ENCODE measurements at regions not wholly inside any gene's neighbourhood (a gene's known extent, or its start where the extent isn't known, plus 50 kb on each side); places are given as distances from the start of the nearest gene placed in this dataset.
"Not testable (repeated sequence)": the region's sequence is repeated elsewhere in the genome, so short reads cannot be mapped to it uniquely, and the experiment has no call there.

DNA sequence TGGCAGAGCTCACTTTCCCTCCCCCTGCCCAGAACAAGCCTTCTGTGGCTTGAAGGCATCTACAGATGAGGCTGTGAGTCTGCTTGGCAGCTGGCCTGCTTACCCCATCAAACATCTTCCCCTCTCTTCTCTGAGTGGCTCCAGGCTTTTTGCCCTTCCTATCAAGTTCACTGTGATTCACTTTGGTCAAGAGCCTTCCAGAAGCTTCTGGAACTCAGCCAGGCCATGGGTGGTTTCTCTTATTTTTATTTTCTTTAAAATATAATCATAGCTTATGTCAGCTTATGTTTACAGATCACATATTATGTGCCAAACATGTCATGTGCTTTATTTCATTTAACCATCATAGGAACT is 267.0 kb downstream of the SEC61B start:
- DNase-seq = no peak

DNA sequence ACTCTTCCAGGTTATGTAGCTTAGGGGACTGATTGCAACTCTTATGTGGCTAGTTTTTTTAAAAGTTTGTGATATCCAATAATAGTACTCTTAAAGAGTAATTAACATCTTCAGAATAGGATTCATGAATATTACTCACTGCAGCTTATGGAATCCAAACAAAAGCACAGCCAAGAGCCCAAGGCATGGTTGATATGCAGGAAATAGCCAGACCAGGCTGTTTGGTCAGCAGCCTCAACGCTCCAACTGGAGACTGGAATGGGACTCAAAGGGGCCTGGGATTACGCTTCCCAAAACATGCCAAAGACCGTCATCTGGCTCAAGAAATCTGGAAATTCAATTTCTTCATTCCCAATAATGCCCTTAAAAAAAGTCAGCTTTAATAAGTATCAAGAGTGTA is 268.6 kb downstream of the SEC61B start:
- no peak for DNase-seq

DNA sequence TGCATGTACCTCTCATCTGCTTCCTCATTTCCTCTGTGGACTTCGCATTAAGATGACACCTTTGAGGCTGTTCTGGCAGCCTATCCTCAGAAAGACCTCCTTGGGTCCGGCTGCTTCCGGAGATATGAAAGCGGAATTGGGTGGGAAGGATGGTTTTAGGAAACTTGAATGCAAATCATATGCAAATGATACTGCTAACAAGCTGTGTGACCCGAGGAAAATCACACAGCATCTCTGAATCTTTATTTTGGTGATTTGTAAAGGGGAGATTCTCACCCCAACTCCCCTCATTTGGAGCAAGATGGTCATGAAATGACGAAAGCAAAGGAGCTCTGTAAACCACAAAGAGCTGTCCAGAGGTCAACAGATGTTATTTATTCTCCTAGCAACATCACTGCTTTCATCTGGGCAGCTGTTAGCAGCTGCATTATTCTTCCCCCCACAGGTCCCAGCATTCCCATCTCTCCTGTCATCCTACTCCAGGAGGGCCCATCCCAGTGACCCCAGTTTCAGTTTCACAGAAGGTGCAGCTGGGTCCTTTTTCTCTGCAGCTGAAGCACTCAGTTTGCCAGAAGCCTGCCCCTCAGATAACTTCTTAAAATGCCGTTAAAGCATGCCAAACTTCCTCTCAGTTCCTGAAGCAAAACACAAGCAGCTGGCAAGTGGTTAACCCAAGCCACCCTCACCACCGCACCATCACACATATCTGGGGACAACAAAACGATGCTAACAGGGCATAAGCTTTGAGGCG is 269.5 kb downstream of the SEC61B start:
- DNase-seq = no peak

DNA sequence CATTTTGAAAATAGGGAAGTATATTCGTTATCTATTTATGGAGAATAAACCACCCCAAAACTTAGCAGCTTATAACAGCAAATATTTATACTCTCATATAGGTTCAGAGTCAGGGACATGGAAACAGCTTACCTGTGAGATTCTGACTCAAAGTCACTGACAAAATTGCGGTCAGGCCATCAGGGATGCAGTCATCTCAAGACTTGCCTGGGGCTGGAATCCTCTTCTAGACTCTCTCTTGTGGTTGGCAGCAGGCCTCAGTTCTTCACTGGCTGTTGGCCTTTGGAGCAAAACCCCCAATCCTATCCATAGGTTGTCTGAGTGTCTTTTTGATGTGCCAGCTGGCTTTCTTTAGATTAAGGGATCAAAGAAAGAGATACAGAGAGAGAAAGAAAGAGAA is 275.6 kb downstream of the SEC61B start:
- no peak for DNase-seq

DNA sequence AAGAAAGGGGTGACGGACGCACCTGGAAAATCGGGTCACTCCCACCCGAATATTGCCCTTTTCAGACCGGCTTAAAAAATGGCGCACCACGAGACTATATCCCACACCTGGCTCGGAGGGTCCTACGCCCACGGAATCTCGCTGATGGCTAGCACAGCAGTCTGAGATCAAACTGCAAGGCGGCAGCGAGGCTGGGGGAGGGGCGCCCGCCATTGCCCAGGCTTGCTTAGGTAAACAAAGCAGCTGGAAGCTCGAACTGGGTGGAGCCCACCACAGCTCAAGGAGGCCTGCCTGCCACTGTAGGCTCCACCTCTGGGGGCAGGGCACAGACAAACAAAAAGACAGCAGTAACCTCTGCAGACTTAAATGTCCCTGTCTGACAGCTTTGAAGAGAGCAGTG is 276.9 kb downstream of the SEC61B start:
- not testable (repeated sequence) for DNase-seq

DNA sequence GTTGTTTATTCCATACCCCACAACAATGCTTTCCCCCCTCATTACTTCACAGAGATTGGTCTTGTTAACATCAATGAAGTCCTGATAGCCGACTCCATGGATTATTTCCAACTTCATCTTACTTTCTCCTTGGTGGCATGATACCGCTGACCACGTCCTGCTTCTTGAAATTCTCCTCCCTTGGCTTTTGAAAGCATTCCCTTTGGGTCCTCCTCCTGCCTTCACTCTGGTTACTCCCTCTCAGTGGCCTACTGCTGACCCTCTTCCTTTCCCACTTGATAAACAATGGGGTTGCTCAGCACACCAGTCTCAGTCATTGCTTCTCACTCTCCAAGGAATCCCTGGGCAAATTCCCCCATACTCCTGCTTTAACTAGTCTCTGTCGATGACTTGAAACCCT is 283.9 kb downstream of the SEC61B start:
- no peak for DNase-seq

DNA sequence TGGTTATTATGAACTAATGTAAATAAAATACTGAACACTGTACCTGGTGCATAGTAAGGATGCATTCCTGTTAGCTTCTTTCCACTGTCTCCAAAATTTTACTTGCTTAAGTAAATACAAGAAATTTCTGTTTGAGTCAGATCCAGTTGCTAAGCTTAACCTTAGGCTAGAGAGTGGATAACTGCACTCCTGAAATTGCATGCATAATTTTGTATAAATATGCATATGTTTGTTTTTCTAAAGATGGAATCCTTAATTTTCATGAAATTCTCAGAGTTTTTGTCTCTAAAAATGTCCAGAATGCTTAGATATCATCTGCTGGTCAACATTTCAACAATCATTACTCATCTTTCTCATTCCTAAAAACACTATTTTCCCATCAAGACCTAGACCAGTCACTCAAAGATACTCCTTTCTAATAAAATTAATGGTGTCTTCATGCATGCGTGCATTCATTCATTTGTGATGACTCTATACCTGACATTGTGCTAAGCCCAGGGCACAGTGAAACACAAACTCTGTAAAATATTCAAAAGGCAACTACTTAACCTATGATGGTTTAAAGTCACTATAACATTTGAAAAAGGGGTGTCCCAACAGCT is 284.8 kb downstream of the SEC61B start:
- no peak for DNase-seq

DNA sequence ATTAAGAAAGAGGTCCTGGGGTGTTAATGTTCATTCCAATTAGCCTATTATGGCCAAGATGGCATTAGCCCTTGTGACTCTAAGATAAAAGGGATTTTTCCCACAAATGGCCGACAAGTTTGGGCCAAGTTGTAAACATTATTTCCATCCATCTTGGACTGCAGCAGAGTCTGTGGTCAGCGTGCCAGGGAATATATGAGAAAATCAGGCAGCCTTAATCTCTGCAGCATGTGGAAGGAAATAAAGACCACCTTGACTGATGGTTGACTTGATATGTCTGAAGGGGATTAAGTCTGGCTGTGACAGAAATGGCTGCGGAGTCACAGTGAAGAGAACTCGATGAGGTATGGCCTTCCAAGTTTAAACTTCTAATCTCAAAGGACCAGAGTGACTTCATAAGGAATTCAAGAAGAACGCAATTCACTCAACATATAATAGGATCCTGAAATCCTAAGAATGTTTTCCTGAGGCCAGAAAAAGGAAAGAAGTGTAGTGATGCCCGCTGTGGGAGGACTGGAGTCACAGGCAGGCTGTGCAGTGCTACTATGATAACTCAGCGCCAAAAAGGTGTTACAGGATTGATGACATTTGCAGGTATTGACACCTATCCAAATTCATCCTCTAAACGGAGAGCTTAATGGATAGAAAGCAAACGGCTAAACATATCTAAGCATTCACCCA is 287.1 kb downstream of the SEC61B start:
- DNase-seq = no peak

DNA sequence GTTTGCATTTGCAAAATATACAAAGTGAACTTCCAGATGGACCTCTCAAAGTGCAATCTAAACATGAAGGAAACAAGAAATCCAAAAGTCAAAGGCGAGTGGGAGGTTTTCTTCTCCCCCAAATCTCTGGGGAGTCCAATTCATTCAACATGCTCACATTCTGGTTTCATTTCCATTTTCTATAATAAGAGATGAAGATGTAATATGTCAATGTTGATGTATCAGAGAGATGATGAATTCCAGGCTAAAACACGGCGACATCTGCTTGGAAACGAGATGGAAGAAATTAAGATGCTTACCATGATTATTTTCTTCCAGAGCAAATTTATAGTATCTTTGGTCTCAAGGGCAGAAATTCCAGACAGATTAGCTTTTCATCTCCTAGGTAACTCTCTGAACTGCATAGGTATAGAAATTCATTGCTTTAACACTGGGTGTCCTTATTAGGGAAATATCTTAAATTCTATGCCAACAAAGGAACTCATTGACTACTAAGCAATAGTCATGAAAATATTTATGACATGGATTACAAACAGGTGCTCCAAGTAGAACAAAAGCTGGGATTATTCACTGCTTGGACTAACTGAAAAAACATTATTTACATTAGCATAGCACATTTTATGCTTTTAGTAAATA is 287.9 kb downstream of the SEC61B start:
- DNase-seq = no peak

DNA sequence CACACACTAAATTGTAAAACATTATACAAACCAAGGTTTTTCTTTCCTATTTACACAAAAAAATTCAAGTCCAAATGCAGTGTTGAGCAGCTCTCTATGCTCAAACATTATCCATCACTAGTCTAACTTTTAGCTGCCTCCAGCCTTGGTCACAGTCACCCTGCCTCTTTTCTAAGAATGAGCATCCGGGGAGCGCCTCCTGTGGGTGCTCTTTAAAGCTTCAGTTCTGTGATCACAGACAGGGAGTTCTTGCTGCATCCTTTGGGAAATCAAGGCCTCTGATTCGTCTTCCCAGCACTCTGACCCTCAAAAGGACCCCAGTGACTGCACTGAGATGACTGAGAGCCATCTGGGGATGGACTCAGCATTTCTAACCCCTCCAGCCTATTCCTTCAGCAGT is 289.6 kb downstream of the SEC61B start:
- DNase-seq = no peak

DNA sequence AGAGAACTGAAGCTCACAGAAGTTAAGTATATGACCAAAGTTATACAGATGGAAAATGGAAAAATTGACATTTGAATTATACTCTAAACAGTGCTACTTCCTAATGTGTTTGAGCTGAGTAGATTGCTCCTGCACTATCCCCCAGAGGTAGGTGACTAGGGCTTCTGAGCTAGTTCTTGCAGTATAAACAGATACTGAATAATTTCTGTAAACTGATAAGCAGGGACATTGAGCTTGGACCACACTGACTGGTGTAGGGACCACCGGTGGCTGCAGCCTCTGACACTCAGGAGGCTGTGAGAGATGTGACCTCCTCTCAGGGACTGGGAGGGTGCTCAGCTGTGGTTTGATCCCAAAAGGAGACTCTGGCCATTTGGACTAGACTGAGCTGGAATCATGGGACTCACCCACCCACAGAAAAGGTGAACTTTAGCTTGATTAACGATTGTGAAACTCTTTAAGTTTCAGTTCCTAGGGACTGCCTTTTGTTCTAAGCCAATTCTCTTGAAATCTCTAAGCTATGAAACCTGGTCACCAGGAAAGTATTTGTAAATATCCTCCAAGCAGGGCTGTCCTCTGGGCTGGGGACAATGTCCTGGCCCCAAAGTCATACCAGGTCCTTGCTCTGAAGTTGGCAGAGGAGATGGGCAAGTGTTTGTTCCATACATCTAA is 291.5 kb downstream of the SEC61B start:
- DNase-seq = no peak

DNA sequence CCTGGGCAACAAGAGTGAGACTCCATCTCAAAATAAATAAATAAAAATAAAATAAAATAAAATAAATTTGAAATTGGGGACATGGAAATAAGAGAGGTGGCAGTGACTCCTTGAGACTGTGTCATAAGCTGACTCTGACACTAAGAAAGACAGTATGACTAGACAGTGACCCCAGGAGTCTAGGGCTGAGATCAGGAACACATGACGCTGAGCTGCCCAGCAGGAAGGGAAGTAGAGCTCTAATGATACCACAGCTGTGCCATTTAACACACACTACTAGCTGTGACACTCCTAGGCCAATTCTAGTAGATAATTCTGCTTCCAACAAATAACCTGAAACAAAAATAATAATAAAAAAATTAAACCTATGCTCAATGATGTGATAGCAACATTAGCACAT is 293.0 kb downstream of the SEC61B start:
- no peak for DNase-seq

DNA sequence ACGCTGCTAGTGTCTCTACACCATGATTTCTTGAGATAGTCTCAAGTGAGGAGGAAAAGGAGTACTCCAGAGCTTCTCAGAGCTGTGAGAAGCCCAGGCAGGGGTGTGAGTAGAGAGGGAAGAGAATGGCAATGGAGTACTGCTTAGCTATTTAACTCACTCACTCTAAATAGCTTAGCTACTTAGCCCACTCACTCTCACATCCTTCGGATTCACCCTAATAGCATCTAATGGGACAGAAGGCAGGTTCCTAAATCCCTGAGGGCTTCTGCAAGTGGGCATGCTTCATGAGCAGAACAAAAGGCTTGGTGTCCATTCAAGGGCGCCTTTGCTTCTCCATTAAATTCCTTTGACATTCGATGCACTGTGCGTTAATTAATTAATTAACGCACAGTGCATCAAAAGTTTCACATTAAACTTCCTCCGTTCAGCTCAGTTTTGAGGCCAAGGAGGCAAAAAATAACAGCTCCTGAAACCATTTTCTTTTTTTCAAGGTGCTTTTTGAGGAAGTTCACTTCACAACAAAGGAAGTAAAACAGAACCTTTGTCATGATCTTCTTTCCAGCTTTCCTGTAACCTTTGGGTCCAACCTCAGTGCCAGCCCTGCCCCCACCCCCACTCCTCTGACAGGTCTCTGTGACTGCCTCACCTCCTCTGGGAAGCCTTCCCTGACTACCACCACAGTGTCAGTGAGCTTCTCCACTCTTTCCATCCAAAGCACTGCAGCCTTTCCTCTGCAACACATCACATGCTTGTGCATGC is 294.0 kb downstream of the SEC61B start:
- DNase-seq = no peak

DNA sequence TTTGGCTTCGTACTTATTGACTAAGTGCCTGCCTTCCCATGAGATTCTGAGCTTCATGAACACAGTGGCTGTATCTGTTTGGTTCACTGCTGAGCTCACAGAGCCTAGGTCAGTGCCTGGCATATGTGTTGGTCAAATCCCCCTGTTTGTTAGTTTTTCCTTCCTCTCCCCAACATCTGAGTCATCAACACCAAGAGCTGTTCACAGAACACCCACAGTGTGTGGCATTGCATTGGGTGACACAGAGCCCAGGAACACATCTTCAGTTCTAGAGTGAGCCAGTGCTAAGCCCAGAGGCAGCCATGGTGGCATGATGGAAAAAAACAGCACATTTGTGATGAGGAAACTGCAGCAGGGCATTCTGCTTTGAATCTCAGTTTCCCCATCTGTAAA is 294.6 kb downstream of the SEC61B start:
- no peak for DNase-seq

DNA sequence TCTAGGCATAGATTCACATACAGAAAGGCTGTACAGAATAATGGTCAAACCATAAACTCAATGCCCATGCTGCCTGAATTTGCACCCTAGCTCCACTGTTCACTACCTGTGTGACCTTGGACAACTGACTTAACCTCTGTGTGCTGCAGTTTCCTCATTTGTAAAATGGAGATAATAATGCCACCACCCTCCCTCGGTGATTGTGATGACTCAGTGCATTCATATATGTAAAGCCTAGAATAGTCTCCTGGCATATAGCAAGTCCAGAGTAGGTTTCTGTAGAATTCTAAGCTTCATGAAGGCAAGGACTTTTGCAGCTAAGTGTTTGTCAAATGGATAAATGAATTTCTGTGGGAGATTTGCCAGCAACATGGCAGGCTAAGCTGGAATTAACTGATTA is 297.8 kb upstream of the NR4A3 start:
- no peak for DNase-seq

DNA sequence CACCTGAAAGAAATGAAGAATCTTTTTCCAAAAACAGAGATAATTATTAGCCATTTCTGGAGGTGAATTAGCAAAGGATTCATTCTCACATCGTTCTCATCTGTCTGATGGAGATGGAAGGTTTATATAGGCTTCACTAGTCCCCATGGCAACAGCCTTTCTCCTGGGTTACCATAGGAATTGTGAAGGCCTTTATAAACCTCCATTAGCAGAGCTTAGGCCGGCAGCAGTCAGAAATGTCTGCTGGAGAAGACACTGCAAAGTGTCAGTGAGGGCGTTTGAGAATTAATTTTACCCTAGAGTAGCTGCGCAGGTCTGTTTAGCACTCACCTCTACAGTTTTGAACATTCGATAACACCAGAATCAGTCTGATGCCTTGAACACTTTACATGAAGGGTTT is 290.4 kb upstream of the NR4A3 start:
- no peak for DNase-seq

DNA sequence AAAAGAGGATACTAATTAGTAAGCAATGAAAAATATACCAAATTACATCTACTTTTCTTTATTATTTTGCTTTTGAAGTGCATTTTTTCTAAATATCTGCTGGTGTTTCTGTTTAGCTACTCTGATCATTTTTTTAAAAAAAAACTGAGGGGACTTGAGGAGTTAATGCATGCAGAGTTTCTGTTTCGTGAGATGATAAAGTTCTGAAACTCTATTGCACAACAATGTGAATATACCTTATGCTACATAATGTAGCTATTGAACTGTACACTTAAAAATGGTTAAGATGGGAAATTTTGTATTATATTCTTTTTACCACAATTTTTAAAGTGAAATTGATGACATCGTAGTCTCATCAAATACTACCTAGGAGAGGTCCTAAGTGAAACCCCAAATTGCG is 288.3 kb upstream of the NR4A3 start:
- no peak for DNase-seq

DNA sequence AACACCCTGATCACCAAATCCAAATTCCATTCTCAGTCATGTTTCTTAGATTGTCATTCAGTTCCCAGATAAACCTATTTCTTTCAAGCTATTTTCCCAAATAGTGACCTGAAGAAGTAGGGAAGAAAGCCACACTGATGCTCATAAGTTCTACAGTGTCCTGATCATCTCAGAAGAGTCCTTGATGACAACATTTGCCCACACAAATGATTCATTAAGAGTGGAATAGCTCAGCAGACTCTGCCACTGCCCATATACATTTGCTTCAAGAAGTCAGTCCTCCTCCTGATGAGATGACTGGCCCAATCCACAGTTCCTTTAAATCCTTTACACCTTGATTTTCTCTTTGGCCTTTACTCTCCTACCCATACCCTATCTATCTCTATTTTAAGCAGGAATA is 283.7 kb upstream of the NR4A3 start:
- no peak for DNase-seq

DNA sequence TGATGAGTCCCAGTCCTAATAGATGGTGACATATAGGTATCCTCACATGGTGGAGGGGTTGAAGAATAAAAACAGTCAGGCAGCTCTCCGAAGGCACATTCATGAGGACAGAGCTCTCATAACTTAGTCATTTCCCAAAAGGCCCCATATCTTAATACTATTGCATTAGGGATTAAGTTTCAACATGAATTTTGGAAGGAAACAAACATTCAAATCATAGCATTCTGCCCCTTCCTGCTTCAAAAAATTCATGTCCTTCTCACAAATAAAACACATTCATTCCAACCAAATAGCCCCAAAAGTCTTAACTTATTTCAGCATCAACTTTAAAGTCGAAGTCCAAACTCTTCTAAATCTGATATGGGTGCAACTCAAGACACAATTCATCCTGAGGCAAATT is 277.2 kb upstream of the NR4A3 start:
- no peak for DNase-seq

DNA sequence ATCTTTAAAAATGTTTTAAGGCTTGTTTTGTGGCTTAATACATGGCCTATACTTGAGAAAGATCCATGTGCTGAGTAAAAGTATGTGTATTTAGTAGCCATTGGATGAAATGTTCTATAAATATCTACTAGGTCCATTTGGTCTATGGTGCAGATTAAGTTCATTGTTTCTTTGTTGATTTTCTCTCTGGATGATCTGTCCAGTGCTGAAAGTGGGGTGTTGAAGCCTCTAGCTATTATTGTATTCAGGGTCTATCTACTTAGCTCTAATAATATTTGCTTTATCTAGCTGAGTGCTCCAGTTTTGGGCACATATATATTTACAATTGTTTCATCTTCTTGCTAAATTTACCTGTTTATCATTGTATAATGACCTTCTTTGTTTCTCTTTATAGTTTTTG is 272.2 kb upstream of the NR4A3 start:
- DNase-seq = no peak

DNA sequence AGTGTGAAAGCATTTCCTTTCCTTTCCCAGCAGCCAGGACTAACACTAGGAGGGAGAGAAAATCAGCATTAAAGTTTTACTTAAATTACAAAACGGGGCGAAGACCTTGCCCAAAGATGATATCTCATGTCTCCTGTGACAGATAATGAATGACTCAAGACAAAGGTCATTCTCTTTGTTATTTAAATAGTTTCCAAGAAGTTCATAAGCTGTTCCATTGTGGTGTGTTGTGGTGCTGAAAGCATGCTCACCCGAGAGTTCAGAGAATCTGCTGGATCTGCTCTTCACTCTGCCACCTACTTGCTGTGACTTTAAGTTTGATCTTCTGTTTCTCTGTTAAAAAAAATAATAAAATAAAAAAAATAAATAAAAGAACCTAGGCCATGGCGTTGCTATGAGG is 265.9 kb upstream of the NR4A3 start:
- DNase-seq = no peak

DNA sequence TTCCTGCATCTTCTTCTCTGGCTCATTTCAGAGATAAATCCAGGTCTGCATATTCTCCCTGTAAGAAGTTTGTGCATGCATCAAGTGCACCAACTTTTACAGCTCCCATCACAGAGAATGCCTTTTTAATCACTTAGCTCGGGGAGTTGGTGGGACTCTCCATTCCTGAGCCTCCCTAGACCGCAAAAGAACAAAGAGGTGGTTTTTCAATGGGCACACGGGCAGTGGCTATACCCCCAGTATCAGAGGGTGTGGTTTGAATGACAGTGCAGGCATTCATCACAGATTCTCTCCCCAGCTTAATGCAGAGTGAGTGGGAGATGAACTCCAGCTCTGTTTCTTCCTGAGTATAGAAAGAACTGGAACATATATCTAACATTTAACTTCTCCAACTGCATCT is 264.7 kb upstream of the NR4A3 start:
- no peak for DNase-seq

DNA sequence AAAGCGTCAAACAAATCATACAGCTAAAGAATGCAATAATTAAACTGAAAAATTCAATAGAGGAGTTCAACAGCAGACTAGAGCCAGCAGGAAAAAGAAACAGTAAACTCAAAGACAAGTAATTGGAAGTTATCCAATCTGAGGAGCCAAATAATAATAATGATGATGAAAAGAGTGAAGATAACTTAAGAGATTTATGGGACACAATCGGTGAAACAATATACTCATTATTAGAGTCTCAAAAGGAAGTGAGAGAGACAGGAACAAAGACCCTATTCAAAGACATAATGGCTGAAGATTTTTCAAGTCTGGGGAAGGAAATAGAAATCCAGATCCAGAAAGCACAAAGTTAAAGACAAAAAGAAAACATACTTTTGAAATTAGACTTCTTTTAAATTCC is 263.9 kb upstream of the NR4A3 start:
- no peak for DNase-seq
